ENCODE measurements at regions not wholly inside any gene's neighbourhood (a gene's known extent, or its start where the extent isn't known, plus 50 kb on each side); places are given as distances from the start of the nearest gene placed in this dataset.

DNA sequence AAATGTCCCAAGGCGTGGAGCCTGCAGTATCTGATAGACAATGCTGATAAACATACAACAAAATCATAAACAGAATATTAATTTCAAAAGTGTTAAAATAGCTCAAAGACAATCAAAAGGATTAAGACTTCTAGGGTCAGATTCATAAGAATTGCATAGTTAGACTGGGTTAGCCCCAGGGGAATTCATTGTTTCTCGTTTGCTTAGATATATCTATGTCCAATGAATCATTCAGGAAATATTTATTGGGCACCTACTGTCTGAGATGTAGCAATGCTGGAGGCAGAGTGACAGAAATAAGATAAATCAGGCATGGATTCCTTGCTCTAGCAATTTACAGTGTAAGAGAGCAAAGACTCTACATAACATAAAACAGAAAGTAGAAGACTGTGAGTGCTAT is 124.4 kb upstream of the PRL start:
- no peak for DNase-seq
- TF ChIP-seq POLR2A (IDR thresholded peaks at IDR 0.05) = no peak
- TF ChIP-seq, protein P1, sequence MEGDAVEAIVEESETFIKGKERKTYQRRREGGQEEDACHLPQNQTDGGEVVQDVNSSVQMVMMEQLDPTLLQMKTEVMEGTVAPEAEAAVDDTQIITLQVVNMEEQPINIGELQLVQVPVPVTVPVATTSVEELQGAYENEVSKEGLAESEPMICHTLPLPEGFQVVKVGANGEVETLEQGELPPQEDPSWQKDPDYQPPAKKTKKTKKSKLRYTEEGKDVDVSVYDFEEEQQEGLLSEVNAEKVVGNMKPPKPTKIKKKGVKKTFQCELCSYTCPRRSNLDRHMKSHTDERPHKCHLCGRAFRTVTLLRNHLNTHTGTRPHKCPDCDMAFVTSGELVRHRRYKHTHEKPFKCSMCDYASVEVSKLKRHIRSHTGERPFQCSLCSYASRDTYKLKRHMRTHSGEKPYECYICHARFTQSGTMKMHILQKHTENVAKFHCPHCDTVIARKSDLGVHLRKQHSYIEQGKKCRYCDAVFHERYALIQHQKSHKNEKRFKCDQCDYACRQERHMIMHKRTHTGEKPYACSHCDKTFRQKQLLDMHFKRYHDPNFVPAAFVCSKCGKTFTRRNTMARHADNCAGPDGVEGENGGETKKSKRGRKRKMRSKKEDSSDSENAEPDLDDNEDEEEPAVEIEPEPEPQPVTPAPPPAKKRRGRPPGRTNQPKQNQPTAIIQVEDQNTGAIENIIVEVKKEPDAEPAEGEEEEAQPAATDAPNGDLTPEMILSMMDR (IDR thresholded peaks at IDR 0.05) = no peak
- 71 to 79% (median 76%) methylated on average over 2 of the region's 2 CpGs for WGBS, 4 donors
- Histone ChIP-seq H3K36me3 (no peaks in the 10 kb centered on the region), H3K4me1 (no peaks in the 10 kb centered on the region), H3K27ac (no peak overlapping the region), H3K9me3 (peaks cover 0 to 29% (median 14%) of the 10 kb centered on the region in 12 donors), H3K27me3 (no peaks in the 10 kb centered on the region), H3K4me3 (no peak overlapping the region)
- no peak for ATAC-seq
- intact Hi-C loops (cut with DNase I) = loop anchor here in 1 of 10 donors (10.0 kb wide), 1 partner anchor 1176 kb away; no protein-coding TSS in a partner anchor

GRCh38 chr6:22424196-22424595 is 127.4 kb upstream of the PRL start:
- intact Hi-C loops (cut with DNase I) = loop anchor here in 1 of 10 donors (10.0 kb wide), 1 partner anchor 1179 kb away; no protein-coding TSS in a partner anchor
- WGBS, 4 donors = 77 to 94% (median 87%) methylated on average over 2 of the region's 2 CpGs
- Histone ChIP-seq H3K36me3 (no peaks in the 10 kb centered on the region), H3K4me1 (no peaks in the 10 kb centered on the region), H3K9me3 (peaks cover 0 to 14% (median 6%) of the 10 kb centered on the region in 12 donors), H3K4me3 (no peak overlapping the region), H3K27ac (no peak overlapping the region), H3K27me3 (no peaks in the 10 kb centered on the region)
- TF ChIP-seq POLR2A (IDR thresholded peaks at IDR 0.05) = no peak
- TF ChIP-seq, protein P1 (IDR thresholded peaks at IDR 0.05) = no peak
- no peak for ATAC-seq
- no peak for DNase-seq

DNA sequence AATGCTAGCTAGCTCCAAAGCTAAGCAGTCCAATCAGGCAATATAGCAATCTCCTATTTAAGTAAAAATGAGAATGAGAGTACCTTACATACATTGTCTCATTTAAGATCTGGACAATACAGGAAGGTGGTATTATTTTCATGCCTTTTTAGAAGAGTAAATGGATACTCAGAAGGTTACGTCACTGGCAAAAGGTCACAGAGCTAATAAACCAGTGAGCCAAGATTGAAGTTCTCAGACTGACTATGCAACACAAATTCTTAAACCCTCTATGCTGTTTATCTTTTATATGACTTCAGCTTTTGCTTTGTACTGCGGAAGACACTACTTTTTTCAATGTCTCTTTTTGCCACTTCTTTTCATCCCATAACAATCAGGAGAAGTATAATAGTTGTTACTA is 135.2 kb upstream of the PRL start:
- no peaks in the 10 kb centered on the region for H3K9me3 ChIP-seq
- ATAC-seq = no peak
- TF ChIP-seq, protein P1 (IDR thresholded peaks at IDR 0.05) = no peak
- TF ChIP-seq POLR2A (IDR thresholded peaks at IDR 0.05) = no peak
- intact Hi-C loops (cut with DNase I) = no loop called here
- H3K4me1 ChIP-seq = no peaks in the 10 kb centered on the region
- no peaks in the 10 kb centered on the region for H3K36me3 ChIP-seq
- no peaks in the 10 kb centered on the region for H3K27me3 ChIP-seq
- H3K27ac ChIP-seq = no peak overlapping the region
- 93 to 98% (median 94%) methylated on average over 2 of the region's 2 CpGs for WGBS, 4 donors
- H3K4me3 ChIP-seq = no peak overlapping the region
- DNase-seq = no peak

DNA sequence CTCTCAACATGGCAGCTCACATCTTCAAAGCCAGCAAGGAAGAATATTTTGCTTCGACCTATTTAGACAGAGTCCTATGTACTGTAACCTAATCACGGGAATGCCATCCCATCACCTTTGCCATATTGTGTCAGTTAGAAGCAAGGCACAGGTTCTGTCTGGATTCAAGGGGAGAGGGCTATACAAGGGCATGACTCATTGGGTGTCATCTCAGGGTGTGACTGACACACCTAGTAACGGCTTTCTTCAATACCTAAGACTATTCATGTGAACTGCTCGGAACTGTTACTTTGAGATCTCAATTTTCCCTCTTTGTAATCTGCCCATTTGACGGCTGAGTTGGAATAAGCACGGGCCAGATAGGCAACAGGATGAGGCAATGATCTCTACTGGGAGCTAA is 135.6 kb upstream of the HDGFL1 start:
- ATAC-seq (no peak), DNase-seq (no peak)
- H3K9me3 ChIP-seq = no peaks in the 10 kb centered on the region
- no peak overlapping the region for H3K4me3 ChIP-seq
- no peaks in the 10 kb centered on the region for H3K4me1 ChIP-seq
- no peak for TF ChIP-seq POLR2A (IDR thresholded peaks at IDR 0.05)
- TF ChIP-seq, protein P1 (IDR thresholded peaks at IDR 0.05) = no peak
- no peaks in the 10 kb centered on the region for H3K27me3 ChIP-seq
- no peaks in the 10 kb centered on the region for H3K36me3 ChIP-seq
- intact Hi-C loops (cut with DNase I) = no loop called here
- H3K27ac ChIP-seq = no peak overlapping the region
- WGBS, 4 donors = 95 to 99% (median 96%) methylated on average over 6 of the region's 6 CpGs
